GM18508 (cell line): ENCODE measurements at regions not wholly inside any gene's neighbourhood (a gene's known extent, or its start where the extent isn't known, plus 50 kb on each side); places are given as distances from the start of the nearest gene placed in this dataset.

Experiments
- ATAC-seq: cut with Tn5 transposase; IDR thresholded peaks from one replicate; pipeline ENCODE4 v1.9.1; 2021; ENCODE audit warnings: moderate number of reproducible peaks; ENCODE audit not compliant: insufficient read depth, unreplicated experiment

GRCh38 chr1:61533546-61533945 is 191.4 kb downstream of the TM2D1 start:
- no peak for ATAC-seq

GRCh38 chr1:61531716-61532115 is 193.2 kb downstream of the TM2D1 start:
- no peak for ATAC-seq

- no peak for ATAC-seq
These were observed 200.9 kb downstream of the TM2D1 start for GRCh38 chr1:61523893-61524605.

GRCh38 chr1:61523229-61523628 is 201.7 kb downstream of the TM2D1 start:
- no peak for ATAC-seq

- ATAC-seq, result no peak
These were observed 204.5 kb downstream of the TM2D1 start for GRCh38 chr1:61520401-61520800.

GRCh38 chr1:61519631-61520030 is 205.3 kb downstream of the TM2D1 start:
- no peak for ATAC-seq

- peak; percentile 89 for ATAC-seq
These were observed 206.1 kb downstream of the TM2D1 start for GRCh38 chr1:61518670-61519400.

- ATAC-seq, result no peak
These were observed 207.6 kb downstream of the TM2D1 start for GRCh38 chr1:61517345-61517744.

GRCh38 chr1:61515096-61515495 is 209.8 kb downstream of the TM2D1 start:
- ATAC-seq, result no peak
